Psoas muscle (tissue), 7 donors: ENCODE measurements at regions not wholly inside any gene's neighbourhood (a gene's known extent, or its start where the extent isn't known, plus 50 kb on each side); places are given as distances from the start of the nearest gene placed in this dataset.

Source experiments
- ATAC-seq, 4 donors: fragments of 200-7000 bp; cut with Tn5 transposase; one replicate each; pipeline ENCODE4 v1.9.1; 2020; ENCODE audit warnings: moderate library complexity in 3 of 4, mild to moderate bottlenecking in 2 of 4
- DNase-seq, 2 donors: peaks; one replicate each; pipeline ENCODE4 v3.0.0-alpha.2; 2020
- H3K27ac ChIP-seq: fragments of 200-600 bp; one replicate; pipeline ENCODE4 v1.8.0; 2022
- H3K27me3 ChIP-seq, 3 donors: fragments of 200-600 bp in 1 of 3; one replicate each; pipeline versions ENCODE4 v1.6.1 to v1.8.0; 2013 to 2022; ENCODE audit warnings: low read length in 2 of 3, mild to moderate bottlenecking in 2 of 3, moderate library complexity in 1 of 3; ENCODE audit not compliant: insufficient read depth in 3 of 3
- H3K36me3 ChIP-seq, 2 donors: fragments of 200-600 bp in 1 of 2; one replicate each; pipeline versions ENCODE4 v1.6.1 to v1.8.0; 2013 to 2022; ENCODE audit warnings: low read depth in 1 of 2, mild to moderate bottlenecking in 1 of 2, moderate library complexity in 1 of 2; ENCODE audit not compliant: insufficient read depth in 1 of 2
- H3K4me1 ChIP-seq: fragments of 200-600 bp; one replicate; pipeline ENCODE4 v1.8.0; 2022
- H3K4me3 ChIP-seq: fragments of 200-600 bp; one replicate; pipeline ENCODE4 v1.8.0; 2022; ENCODE audit warnings: mild to moderate bottlenecking
- H3K9me3 ChIP-seq: fragments of 200-600 bp; one replicate; pipeline ENCODE4 v1.8.0; 2022
- CTCF ChIP-seq: fragments of 200-600 bp; IDR thresholded peaks from one replicate; pipeline ENCODE4 v1.8.0; 2022; ENCODE audit warnings: antibody characterized with exemption
- WGBS, 3 donors: extraction: QIAGEN DNeasy Blood & Tissue Kit; methylation state at CpG; one replicate each; pipeline versions ENCODE4 v1.1.6 to v1.1.7; 2013; 5-methylcytosine and 5-hydroxymethylcytosine counted together
- intact Hi-C, 2 donors: fragments of 100-400 bp; cut with DNase I; formaldehyde crosslinking; loops; one replicate each; pipeline versions ENCODE4 v1.11.0 to v1.14.2; 2022
- donor health status: healthy with polysubstance abuse.
- donor health status: DM: no; HTN: no; CAD: no; lungs with moderate emphysema.
- donor health status: Bipolar disorder and iron deficiency.
- donor health status: healthy.
- donor health status: DM: yes; HTN: yes; CAD: no.
- donor health status: DM: no; HTN: no; CAD: no.
- donor health status: DM: yes; HTN: yes; CAD: no.

DNA sequence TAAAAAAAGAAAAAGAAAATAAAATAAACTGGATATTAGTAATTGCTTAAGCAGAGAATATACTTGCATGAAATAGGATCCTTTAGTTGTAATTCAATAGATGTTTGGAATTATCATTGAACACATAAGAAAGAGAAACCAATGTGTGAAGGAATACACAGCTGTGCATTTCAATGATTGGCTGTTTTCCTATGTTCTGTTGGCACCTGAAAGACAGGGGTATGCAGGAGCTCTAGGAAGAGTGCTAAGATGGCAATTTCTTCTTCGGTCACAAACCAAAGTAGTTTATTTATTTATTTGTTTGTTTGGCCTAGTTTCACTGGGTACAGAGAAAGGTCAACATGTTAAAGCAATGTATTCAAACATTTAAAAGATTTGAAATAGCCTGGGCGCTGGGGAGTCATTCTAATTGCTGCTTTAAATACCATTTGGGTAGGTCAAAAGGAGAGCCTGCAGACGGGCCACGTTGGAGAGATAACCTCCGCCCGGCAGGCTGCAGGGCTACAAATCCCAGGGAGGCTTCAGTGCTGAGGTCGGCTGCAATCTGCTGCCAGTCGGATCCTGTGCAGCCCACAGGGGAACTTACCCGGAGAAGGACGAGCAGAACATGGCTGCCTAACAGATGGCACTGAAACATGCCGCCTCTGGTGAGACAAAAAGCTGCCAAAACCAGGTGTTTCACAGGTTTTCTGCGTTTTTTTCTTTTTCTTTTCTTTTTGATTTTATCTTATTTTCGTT is 154.2 kb upstream of the TYRP1 start:
- Histone ChIP-seq H3K9me3 (no peaks in the 10 kb centered on the region), H3K36me3 (no peaks in the 10 kb centered on the region), H3K4me1 (no peaks in the 10 kb centered on the region), H3K4me3 (no peak overlapping the region), H3K27me3 (peaks cover 0 to 4% (median 0%) of the 10 kb centered on the region in 3 donors), H3K27ac (no peak overlapping the region)
- DNase-seq (no peak), ATAC-seq (no peak)
- 50 to 52% (median 51%) methylated on average over 13 of the region's 13 CpGs for WGBS, 3 donors
- intact Hi-C loops = no loop called here
- TF ChIP-seq CTCF = no peak

DNA sequence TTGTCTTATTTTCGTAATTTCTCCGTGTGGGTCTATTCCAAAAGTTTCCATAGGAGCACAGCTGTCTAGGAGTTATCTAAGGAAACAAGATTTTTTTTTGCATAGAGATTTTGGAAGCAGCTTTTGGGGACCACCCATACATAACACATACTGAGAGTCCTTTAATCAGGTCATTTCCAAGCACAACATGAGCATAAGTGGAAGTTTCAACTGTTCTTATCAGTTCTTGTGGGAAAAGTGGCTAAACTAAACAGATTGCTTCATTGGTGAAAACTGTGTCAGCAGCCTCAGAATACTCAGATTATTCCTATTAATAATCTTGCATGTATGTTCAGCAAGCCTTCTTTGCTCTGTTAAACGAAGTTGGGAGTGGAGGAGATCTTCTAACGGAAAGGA is 153.6 kb upstream of the TYRP1 start:
- Histone ChIP-seq H3K4me3 (no peak overlapping the region), H3K36me3 (no peaks in the 10 kb centered on the region), H3K4me1 (no peaks in the 10 kb centered on the region), H3K27me3 (peaks cover 0 to 4% (median 0%) of the 10 kb centered on the region in 3 donors), H3K27ac (no peak overlapping the region), H3K9me3 (no peaks in the 10 kb centered on the region)
- DNase-seq (no peak), ATAC-seq (no peak)
- no peak for TF ChIP-seq CTCF
- intact Hi-C loops = no loop called here
- 77 to 87% (median 79%) methylated on average over 4 of the region's 4 CpGs for WGBS, 3 donors

DNA sequence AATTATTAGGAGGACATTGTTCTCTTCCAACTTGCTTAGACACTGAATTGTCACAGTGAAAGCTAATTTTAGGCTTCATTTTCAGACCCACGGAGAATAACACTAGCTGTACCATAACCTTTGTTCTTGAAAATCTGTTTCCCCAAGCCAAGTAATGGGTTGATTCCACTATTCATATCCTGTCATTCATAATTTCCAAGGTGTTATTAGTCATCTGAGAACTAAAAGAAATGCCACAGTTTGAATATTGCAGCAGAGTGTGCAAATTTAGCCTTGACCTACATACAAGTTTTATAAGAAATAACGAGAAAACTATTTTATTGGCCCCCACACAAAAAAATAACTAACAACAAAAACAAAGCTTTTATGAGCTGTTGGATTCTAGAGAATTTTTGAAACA is 148.5 kb upstream of the TYRP1 start:
- TF ChIP-seq CTCF = no peak
- Histone ChIP-seq H3K4me3 (no peak overlapping the region), H3K9me3 (no peaks in the 10 kb centered on the region), H3K4me1 (no peaks in the 10 kb centered on the region), H3K27me3 (peaks cover 0 to 4% (median 0%) of the 10 kb centered on the region in 3 donors), H3K27ac (no peak overlapping the region), H3K36me3 (no peaks in the 10 kb centered on the region)
- WGBS, 3 donors = 34 to 43% (median 34%) methylated on average over 2 of the region's 2 CpGs
- no peak for DNase-seq
- intact Hi-C loops = no loop called here
- ATAC-seq = no peak

DNA sequence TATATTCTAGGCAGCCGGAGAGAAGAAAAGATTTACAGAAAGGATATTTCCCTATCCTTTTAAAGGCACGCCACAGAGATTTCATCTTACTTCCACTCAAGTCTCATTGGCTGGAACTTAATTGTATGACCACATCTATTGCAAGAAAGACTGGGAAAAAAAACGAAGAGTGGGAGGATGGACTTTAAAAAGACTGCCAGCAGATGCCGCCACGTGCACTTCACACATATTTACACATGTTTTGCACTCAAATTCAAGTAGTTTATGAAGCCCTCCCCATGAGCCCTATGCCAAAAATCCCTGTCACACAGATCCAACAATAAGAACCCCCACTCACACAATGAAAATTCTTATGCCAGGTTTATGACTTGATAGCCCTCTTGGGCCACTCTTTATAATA is 138.5 kb upstream of the TYRP1 start:
- ATAC-seq = no peak
- H3K36me3 ChIP-seq = no peaks in the 10 kb centered on the region
- H3K9me3 ChIP-seq = no peaks in the 10 kb centered on the region
- H3K4me1 ChIP-seq = no peaks in the 10 kb centered on the region
- DNase-seq = no peak
- 49 to 57% (median 56%) methylated on average over 5 of the region's 5 CpGs for WGBS, 3 donors
- no peak overlapping the region for H3K4me3 ChIP-seq
- intact Hi-C loops = no loop called here
- no peak overlapping the region for H3K27ac ChIP-seq
- no peak for TF ChIP-seq CTCF
- peaks cover 0 to 3% (median 0%) of the 10 kb centered on the region in 3 donors for H3K27me3 ChIP-seq
